Activated gamma-delta T cell (primary cell): ENCODE measurements at regions not wholly inside any gene's neighbourhood (a gene's known extent, or its start where the extent isn't known, plus 50 kb on each side); places are given as distances from the start of the nearest gene placed in this dataset.
"Not testable (repeated sequence)": the region's sequence is repeated elsewhere in the genome, so short reads cannot be mapped to it uniquely, and the experiment has no call there.

Experiments used
- DNase-seq: peaks from one replicate; lab custom pipeline; 2025; lab: John Stamatoyannopoulos, UW

GRCh38 chr1:222470252-222470805 is 77.6 kb downstream of the HHIPL2 start:
- not testable (repeated sequence) for DNase-seq

DNA sequence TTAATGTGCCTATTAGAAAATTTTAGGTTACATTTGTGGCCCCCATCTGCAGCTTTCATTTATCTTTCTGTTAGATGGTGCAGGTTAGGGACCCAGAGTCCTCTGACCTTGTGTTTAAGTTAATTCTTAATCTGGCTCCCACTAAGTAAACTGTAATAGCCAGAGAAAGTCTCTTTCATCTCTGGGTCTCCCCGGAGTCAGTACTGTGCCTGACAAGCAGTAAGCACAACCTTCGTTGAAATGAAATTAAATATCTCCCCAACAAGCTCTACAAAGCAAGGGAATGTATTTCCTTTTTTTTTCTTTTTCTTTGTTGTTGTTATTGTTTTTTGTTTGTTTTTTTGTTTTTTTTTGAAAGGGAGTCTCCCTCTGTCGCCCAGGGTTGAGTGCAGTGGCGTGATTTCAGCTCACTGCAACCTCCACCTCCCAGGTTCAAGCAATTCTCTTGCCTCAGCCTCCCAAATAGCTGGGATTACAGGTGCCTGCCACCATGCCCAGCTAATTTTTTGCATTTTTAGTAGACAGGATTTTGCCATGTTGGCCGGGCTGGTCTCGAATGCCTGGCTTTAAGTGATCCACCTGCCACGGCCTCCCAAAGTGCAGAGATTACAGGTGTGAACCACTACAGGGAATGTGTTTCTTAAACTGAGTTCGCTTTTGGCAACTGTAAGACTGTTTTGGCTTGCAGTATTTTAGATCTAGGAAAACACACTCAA is 81.6 kb downstream of the HHIPL2 start:
- no peak for DNase-seq

DNA sequence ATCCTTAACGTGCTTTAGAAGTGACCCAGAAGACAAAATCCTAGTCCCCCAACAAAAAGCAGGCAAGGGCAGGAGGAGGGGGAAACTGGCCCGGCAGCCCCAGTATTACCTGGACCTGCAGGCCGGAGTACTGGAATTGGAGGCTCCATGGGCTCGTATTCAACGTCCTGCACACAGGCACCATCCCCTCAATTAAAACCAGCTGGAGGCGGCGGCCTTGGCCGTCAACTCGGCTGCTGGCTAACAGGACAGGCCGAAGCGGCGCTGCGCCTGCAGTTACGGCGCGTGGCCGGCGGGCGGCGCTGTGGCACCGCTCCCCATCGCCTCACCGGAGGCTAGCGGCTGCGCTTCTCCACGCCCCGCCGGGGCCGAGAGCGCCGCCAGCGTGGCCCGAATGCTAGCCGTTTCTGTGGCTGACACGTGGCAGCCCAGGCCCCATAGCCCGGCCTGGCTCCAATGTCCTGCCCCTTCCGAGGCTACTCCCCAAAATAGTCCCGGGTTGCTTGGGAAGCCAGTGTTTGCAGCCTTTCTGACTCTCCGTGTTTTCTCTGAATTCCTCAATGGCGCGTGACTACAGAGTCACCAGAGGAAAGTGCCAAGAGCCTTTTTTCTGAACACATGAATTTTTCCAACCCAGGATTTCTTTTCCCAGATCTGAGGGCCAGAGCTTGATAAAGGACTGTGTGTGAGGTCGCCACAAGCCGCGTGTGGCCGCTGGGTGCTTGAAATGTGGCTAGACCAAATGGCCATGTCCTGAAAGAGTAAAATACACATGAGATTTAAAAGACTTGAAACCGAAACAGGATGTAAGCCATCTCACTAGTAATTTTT is 82.5 kb downstream of the HHIPL2 start:
- DNase-seq: peak; percentile 56

DNA sequence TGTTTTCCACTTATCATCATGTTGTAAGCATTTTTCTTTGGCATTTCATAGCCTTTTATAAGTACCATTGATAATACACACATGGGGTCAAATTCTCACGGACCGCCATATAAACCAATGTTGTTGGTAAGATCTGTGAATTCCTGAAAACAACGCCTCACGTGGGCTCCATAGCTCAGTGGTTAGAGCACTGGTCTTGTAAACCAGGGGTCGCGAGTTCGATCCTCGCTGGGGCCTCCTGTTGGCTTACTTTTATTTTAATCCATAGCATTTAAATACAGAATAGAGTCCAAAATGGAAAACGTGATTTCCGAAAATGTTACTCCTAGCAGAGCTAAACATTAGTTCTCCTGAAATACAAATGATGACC is 83.1 kb downstream of the HHIPL2 start:
- no peak for DNase-seq

DNA sequence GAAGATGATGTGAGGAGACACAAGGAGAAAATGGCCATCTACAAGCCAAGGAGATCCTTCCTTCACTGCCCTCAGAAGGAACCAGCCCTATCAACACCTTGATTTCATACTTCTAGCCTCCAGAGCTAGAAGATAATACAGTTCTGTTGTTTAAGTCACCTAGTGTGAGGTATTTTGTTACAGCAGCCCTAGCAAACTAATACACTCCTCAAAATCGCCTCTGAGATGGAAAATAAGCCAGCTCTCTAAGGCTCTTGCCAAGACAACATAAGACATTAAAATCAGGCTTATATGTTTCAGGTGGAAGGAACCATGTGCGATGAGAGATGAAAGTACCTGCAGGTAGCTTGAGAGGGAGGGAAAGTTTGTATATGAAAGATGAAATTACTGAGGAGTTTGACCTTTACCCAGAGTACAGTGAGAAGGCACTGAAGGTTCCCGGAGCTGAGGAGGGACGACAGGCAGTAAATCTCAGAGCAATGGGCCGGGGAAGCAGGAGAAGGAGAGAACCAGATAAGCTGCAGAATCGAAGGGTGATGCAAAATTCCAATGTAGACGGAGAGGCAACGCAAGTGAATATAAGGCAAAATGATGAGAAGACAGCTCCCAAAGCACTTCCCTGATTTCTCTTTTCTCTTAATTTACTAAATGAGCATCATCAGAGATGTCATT is 84.7 kb downstream of the HHIPL2 start:
- DNase-seq: no peak

- no peak for DNase-seq
These were observed 85.3 kb downstream of the HHIPL2 start for GRCh38 chr1:222462601-222463000.

GRCh38 chr1:222461941-222462340 is 86.0 kb downstream of the HHIPL2 start:
- DNase-seq: no peak

DNA sequence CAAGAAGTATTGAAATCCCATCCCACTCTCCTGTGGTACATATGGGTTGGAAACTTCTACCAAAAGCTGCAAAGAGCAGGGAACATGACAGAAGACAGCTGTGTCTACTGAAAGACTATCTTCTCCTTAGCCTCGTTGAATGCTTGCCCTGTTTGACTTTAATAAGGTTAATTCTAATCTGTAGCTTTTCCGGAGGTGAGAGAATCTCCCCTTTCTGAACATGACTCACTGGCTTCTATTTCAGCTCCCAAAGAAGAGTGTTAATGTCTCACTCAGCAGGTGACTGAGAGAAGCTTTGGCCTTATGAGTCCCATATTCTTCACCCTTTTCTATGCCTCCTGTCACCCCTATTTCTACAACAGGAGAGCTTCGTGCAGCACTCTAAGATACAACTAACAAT is 88.3 kb downstream of the HHIPL2 start:
- DNase-seq: no peak

DNA sequence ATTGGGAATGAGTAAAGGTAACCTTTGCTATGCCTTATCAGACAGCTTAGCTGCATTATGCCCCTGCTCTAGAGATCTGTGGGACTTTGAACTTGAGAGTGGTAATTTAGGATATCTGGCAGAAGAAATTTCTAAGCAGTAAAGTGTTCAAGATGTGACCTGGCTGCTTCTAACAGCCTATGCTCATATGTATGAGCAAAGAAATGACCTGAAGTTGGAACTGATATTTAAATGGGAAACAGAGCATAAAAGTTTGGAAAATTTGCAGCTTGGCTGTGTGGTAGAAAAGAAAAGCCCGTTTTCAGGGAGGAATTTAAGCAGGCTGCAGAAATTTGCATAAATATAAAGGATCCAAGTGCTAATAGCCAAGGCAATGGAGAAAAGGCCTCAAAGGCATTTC is 90.4 kb downstream of the HHIPL2 start:
- DNase-seq: no peak

DNA sequence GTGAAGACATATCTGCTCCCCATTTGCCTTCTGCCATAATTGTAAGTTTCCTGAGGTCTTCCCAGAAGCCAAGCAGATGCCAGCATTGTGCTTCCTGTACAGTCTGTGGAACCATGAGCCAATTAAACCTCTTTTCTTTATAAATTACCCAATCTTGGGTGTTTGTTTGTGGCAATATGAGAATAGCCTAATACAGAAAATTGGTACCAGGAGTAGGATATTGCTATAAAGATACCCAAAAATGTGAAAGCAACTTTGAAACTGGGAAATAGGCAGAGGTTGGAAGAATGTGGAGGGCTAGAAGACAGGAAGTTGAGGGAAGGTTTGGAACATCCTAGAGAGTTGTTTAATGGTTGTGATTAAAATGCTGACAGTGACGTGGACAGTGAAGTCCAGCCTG is 90.8 kb downstream of the HHIPL2 start:
- no peak for DNase-seq

DNA sequence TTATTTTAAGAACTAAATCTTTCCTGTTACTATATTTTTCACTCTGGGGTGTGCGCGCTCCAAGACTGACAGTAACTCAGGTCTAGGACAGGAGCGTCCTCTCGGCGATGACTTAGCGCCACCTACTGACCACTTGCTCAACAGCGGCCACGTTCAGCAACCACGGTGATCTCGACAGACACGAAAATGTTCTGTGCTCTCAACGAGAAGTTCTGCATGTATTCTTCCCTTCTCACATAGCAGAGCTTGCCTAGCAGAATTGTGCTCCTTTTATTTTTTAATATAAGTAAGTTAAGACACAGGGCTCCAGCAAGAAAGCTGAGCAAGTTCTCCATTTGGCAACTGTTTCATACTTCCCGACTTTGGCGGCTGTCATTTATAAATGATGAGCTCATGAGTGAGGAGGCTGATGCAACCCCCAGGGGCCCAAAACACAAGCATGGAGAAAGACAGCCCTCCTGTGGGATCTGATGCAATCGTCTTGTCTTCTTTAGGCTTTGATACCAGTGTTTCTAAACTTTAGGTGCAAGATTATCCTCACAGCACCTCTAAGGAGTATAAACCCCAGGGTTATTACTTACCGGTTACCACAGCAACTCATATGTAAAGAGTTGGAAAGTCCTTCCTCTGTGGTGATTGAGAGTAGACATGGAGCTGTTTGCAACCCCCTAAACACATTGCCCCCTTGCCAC is 92.6 kb downstream of the HHIPL2 start:
- no peak for DNase-seq

DNA sequence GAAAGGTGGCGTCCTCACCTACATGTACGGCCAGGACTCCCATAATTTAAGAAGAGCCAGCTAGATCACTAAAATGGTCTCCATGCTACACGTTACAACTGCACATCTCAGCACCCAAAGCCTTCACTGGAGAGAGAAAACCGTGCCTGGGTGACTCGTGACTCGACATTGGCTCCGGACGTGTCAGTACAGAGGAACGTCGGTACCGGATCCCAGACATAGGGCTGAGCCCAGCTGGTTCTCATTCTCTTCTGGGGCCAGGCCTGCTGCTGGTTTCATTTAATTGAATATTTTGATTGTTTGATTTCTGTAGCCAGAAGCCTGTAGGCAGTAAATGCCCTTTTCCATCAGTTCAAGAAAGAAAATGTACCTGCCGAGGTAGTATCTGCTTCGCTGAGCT is 93.1 kb downstream of the HHIPL2 start:
- no peak for DNase-seq

GRCh38 chr1:222454186-222454585 is 93.7 kb downstream of the HHIPL2 start:
- no peak for DNase-seq

- no peak for DNase-seq
These were observed 95.9 kb downstream of the HHIPL2 start for GRCh38 chr1:222452031-222452430.

DNA sequence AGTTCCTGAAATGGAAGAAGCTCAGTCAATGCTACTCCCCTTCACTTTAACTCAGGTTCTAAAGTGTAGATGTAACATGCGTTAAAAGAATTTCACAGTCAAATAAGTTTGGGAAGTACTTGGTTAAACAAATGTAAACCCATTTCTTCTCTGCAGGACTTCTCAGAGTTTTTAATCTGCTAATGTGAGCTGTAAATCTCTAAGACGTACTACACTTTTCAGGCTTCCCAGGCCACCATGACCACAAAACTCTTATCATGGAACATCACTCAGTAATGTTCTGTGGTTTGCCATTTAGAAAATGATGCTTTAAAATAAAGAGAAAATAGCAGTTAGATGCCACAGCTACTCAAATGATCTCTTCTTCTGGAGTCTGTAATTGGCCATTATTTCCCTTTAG is 104.3 kb downstream of the HHIPL2 start:
- no peak for DNase-seq

GRCh38 chr1:222441066-222441465 is 106.8 kb downstream of the HHIPL2 start:
- DNase-seq: no peak

DNA sequence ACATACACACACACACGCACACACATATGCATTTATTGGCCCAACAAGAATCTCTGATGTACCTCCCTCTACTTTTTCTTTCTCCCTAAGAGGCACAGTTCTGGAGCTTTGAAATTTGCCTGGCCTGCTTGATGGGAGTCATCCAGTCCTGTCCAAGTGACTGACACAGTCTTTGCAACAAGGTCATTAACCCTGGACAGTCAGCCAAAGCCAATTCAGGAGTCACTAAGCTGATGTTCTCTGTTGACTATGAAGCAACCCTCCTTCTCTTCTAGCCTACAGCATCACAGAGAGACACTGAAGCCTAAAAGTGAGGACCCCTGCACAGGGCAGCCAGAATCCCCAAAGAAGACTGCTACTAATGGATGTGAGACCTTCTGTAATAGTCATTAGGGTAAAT is 123.1 kb downstream of the HHIPL2 start:
- DNase-seq: no peak

DNA sequence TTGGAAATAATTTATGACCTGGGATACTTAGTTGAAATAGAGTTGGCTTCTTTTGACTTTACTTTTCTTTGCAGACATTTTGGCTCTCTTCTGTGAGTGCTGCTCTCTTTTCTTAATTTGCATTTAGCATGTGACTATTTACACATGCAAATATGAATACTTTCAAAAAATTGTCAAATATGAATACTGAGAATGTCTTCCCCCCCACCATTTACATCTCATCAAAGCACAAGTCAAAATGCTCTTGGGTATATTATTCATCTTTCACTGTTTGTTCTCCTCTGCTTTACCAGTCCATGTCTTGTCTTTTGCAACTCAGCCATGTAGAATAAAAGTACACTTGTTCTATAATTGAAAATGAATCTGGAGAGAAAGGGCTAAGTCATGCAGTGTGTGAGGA is 126.5 kb downstream of the HHIPL2 start:
- no peak for DNase-seq

- DNase-seq: no peak
These were observed 127.3 kb downstream of the HHIPL2 start for GRCh38 chr1:222420633-222421032.

DNA sequence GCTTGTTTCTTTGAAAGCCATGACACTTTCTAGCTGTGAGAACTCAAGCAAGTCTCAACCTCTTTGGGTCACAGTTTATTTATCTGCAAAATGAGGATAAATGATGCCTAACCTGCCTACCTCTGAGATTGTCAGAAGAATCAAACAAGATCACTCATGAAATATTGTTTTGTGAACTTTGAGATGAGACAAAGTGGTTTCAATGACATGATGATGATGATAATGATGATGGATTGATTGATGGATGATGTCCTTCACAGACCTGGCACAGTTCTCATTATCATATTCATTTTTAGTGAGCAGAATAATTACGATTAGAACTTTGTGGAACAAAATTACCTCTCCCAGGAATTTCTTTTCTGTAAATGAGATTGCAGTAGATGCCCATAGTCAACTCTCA is 129.2 kb downstream of the HHIPL2 start:
- DNase-seq: no peak

DNA sequence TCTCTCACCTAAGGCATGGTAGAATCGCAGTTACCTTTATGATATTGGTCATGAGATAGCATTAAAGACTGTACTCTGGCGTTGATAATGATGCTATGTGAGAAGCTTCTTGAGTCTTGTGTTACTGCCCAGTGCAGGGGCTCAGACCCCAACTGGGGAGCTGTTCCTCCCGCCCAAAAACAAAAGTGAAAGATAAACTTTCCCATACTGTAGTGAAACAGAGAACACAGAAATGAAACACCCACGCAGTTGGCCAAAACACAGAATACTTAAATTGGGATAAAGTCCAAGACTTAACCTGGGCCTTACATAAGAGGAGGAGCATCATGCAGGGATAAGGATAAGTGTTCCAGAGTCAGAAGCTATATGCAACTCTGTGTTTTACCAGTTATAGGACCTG is 130.6 kb downstream of the HHIPL2 start:
- DNase-seq: no peak
